Bronchial epithelial cell (primary cell): ENCODE measurements at regions not wholly inside any gene's neighbourhood (a gene's known extent, or its start where the extent isn't known, plus 50 kb on each side); places are given as distances from the start of the nearest gene placed in this dataset.

Experiments used
- DNase-seq: peaks from one replicate; pipeline ENCODE4 v3.0.0-alpha.2; 2010; ENCODE audit warnings: low read depth
- FAIRE-seq: peaks from 2 replicates; lab custom pipeline; 2011; peaks lifted over from hg19 to GRCh38; lab: Jason Lieb, UNC
- H3K27me3 ChIP-seq: 2 replicates; pipeline ENCODE4 v1.5.1; 2011; ENCODE audit warnings: low read length; ENCODE audit not compliant: control insufficient read depth, insufficient read depth
- H3K36me3 ChIP-seq: 2 replicates; pipeline ENCODE4 v1.5.1; 2011; ENCODE audit warnings: low read length; ENCODE audit not compliant: control insufficient read depth, insufficient read depth
- H3K4me3 ChIP-seq: 2 replicates; pipeline ENCODE4 v1.5.1; 2011; ENCODE audit warnings: mild to moderate bottlenecking, low read depth, low read length, control low read depth
- CTCF ChIP-seq: IDR thresholded peaks from 2 replicates; pipeline ENCODE4 v1.5.1; 2011; ENCODE audit warnings: mild to moderate bottlenecking, moderate library complexity, low read length, control low read depth, inconsistent platforms; ENCODE audit not compliant: insufficient read depth, severe bottlenecking

GRCh38 chr11:40062616-40063015 lies 1396.8 kb downstream of the LRRC4C start:
- no peaks in the 10 kb centered on the region for H3K36me3 ChIP-seq

GRCh38 chr11:40061221-40061620 lies 1398.2 kb downstream of the LRRC4C start:
- TF ChIP-seq CTCF, result no peak
- FAIRE-seq, result no peak
- DNase-seq, result no peak
- Histone ChIP-seq H3K36me3 (no peaks in the 10 kb centered on the region), H3K4me3 (no peak overlapping the region), H3K27me3 (no peaks in the 10 kb centered on the region)

More at GRCh38 chr11:40062616-40063015, 1396.8 kb downstream of the LRRC4C start:
- Histone ChIP-seq H3K4me3 (no peak overlapping the region), H3K27me3 (no peaks in the 10 kb centered on the region)
- no peak for TF ChIP-seq CTCF
- DNase-seq, result no peak
- FAIRE-seq, result no peak

- FAIRE-seq (no peak), DNase-seq (no peak)
- no peak for TF ChIP-seq CTCF
- H3K4me3 ChIP-seq, result no peak overlapping the region
- H3K36me3 ChIP-seq, result no peaks in the 10 kb centered on the region
- no peaks in the 10 kb centered on the region for H3K27me3 ChIP-seq
These were observed 1404.8 kb downstream of the LRRC4C start for GRCh38 chr11:40054631-40055030.

GRCh38 chr11:40045312-40045711 lies 1414.1 kb downstream of the LRRC4C start:
- no peak overlapping the region for H3K4me3 ChIP-seq
- no peaks in the 10 kb centered on the region for H3K27me3 ChIP-seq
- DNase-seq, result no peak
- no peak for TF ChIP-seq CTCF
- no peak for FAIRE-seq
- no peaks in the 10 kb centered on the region for H3K36me3 ChIP-seq

GRCh38 chr11:40037005-40037404 lies 1422.4 kb downstream of the LRRC4C start:
- Histone ChIP-seq H3K36me3 (no peaks in the 10 kb centered on the region), H3K27me3 (no peaks in the 10 kb centered on the region), H3K4me3 (no peak overlapping the region)
- DNase-seq (peak; percentile 3), FAIRE-seq (no peak)
- TF ChIP-seq CTCF, result no peak

- no peak for TF ChIP-seq CTCF
- FAIRE-seq (no peak), DNase-seq (no peak)
- H3K4me3 ChIP-seq, result no peak overlapping the region
- no peaks in the 10 kb centered on the region for H3K36me3 ChIP-seq
- no peaks in the 10 kb centered on the region for H3K27me3 ChIP-seq
These were observed 1427.1 kb downstream of the LRRC4C start for GRCh38 chr11:40032331-40032730.
